Left renal cortex interstitium (tissue), 4 donors: ENCODE measurements at regions not wholly inside any gene's neighbourhood (a gene's known extent, or its start where the extent isn't known, plus 50 kb on each side); places are given as distances from the start of the nearest gene placed in this dataset.

Experiments used
- DNase-seq, 4 donors: peaks; one replicate each; pipeline ENCODE4 v3.0.0-alpha.2; 2013; ENCODE audit warnings: low read depth in 4 of 4, low spot score in 2 of 4, missing footprints in 1 of 4

GRCh38 chr15:61422773-61423172 is 193.7 kb upstream of the RORA start:
- DNase-seq = no peak

- no peak for DNase-seq
Observed at GRCh38 chr15:61421938-61422337, 192.8 kb upstream of the RORA start.

GRCh38 chr15:61421470-61421869 is 192.4 kb upstream of the RORA start:
- no peak for DNase-seq

- DNase-seq = no peak
Observed at GRCh38 chr15:61420546-61420945, 191.4 kb upstream of the RORA start.

- no peak for DNase-seq
Observed at GRCh38 chr15:61415617-61416120, 186.6 kb upstream of the RORA start.

DNA sequence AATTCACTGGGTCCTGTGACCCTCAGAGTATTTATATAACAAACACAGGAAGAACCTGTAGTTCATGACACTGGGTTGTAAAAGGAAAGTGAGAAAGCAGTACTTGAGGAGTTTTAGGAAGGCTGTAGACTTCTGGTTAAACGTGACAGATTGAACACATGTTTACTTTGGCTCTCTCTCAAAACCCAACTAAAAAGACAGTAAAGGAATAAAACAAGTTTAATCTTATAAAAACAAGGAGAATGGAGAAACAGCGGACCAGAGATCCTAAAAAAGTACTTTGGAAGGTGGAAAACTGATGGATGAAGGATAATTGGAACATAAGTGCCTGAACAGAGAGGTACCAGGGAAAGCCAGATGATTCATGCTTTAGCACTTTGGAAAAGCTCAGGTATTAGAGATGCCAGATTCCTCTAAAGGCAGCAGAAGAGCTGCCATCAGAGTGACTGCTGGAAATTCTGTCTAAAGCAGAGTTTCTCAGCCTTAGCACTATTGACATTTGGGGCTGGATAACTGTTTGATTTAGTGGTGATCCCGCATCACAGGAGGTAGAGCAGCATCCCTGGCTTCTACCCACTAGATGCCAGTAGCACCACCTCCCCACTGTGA is 182.9 kb upstream of the RORA start:
- DNase-seq = peak in 2 of 4 donors; percentile 6 to 8

- DNase-seq = no peak
Observed at GRCh38 chr15:61410662-61411061, 181.6 kb upstream of the RORA start.

- no peak for DNase-seq
Observed at GRCh38 chr15:61404567-61404966, 175.5 kb upstream of the RORA start.

- DNase-seq = no peak
Observed at GRCh38 chr15:61403884-61404283, 174.8 kb upstream of the RORA start.

DNA sequence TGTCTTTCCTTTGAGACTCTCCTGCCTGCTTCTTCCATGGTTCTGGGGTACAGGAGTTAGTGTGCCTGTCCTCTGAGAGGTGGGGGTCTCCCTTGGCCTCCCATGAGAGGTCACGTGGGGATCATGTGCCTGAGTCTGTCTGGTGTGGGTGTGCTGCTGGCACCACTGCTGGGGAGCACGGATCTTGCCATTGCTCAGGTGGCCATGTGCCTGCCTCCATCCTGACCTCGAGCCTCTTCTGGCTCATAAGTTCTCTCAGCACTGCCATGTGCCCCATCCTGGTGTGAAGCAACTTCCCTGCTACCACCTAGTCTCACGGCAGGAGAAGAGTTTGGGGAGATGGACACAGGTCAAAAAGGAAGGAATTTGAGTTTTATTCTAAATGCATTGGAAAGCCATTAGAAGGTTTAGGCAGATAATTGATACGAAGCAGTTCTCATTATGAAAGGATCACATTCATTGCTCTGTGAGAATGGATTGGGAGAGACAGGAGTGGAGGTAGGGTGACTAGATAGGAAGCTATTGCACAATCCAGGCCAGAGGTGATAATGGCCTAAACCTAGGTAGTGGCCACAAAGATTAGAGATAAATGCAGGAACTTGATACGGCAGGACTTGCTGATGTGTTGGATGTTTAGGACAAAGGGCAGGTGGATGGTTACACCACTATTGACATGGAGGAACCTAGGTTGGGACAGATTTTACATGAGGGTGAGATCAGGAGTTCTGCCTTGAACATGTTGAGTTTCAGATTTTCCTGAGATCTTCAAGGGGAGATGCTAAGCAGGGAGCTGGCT is 173.0 kb upstream of the RORA start:
- no peak for DNase-seq

GRCh38 chr15:61398310-61398709 is 169.2 kb upstream of the RORA start:
- DNase-seq = no peak

DNA sequence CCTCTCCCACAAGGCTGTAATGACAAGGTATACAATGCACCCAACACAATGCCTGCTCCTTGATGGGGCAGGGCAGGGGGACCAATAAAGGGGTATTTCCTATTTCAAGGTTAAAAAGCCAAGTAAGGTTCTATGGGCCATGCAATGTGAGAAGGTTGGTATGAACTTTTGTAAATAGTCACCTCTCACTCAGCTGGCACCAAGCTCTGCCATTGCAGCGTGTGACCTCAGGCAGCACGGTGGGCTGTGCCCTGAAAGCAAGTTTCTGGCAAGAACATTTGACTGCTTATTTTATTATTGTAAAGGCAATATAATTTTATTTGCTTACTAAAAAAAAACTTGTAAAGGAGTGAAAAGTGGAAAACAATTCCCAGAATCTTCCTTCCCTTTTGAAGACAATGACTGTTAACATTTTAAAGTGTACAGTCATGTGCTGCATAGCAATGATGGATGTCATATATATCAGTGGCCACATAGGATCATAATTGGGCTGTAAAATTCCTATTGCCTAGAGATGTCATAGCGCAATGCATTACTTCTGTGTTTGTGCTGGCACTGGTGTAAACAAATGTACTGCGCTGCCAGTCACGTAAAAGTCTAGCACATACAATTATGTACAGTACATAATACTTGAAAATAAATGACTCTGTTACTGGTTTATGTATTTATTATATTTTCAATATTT is 167.3 kb upstream of the RORA start:
- DNase-seq = no peak

GRCh38 chr15:61393949-61394348 is 164.8 kb upstream of the RORA start:
- DNase-seq = no peak

- DNase-seq = no peak
Observed at GRCh38 chr15:61393524-61393923, 164.4 kb upstream of the RORA start.

- DNase-seq = no peak
Observed at GRCh38 chr15:61390138-61390537, 161.0 kb upstream of the RORA start.

DNA sequence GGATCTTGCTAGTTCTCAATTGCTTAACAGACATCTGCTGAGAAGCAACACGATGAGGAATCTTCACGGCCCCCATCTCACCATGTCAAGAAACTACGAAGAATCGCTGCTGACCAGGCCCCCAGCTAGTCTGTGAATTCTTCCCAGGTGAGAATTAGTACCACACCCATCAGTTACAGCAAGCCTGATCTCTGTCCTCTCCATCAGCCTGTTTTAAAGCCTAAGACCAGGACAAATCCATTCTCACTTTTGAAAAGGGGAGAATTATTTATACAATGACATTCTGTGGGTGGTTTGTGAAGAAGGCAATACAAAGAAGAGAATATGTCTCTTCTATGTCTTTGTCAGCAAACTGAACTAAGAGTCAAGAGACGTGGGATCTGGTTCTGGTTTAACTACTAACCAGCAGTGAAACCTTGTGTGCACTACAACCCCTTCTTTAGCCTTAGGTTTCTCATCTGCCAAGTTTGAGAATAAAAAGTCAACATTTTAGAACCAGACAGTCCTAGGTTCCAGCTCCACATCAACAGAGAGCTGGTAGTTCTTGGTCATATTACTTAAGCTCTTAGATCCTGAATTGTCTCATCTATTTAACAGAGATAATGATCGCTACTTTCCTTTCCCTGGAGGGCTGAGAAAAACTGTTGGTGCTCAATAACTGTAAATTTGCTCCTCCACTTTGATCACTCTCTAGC is 160.4 kb upstream of the RORA start:
- DNase-seq = no peak

DNA sequence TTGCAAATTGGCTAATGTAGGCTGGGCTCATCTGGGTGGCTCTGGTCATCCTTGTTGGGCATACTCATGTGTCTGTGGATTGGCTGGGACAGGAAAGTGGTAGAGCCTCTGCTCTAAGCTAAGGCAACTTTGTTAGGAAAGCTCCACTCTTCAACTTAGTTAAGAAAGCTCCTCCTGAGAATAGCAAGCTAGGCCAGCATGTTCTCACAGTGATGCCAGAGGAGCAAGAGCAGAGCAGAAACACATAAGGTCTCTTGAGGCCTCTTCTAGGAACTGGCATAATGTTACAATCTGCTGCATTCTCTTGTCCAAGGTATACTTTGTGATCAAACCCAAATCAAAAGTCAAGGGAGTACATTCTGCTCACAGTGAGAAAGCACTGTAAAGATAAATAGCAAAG is 158.6 kb upstream of the RORA start:
- DNase-seq = no peak

DNA sequence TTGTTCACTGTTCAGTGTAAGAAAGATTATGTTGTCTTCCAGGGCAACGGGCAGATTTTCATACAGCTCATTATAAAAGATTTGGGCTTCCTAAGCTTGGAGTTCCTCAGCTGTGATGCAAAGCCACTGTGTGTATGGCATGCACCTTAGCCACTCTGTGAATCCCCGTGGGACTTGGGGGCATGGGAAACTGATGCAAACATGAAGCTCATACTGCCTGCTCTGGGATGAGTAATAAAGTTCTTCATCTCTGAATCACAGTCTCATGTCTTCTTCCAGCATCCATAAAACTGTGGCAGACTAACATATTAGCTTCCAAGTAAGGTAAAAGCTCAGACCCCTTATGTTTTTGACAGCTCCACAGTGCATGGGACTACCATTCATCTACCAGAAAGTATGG is 154.3 kb upstream of the RORA start:
- DNase-seq = no peak

GRCh38 chr15:61382927-61383326 is 153.8 kb upstream of the RORA start:
- DNase-seq = no peak

GRCh38 chr15:61381501-61381900 is 152.4 kb upstream of the RORA start:
- no peak for DNase-seq

DNA sequence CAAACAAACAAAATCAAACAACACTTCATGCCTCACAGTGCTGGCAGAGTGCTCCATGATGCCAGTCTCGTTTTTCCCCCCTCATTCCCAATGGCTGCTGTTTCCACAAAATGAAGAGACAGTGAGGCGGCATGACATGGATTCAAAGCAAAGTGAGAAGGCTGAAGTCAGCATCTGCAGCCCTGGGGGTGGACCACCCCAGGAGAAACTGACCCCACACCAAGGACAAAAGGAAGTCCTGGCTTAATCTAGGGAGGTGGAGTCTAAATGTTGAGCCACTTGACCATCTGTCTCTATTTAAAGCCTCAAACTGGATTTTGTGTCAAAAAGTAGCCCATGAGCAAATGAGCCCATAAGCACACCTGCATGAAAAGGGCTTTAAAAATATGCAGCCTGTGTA is 151.2 kb upstream of the RORA start:
- no peak for DNase-seq
